ENCODE measurements at regions not wholly inside any gene's neighbourhood (a gene's known extent, or its start where the extent isn't known, plus 50 kb on each side); places are given as distances from the start of the nearest gene placed in this dataset.

DNA sequence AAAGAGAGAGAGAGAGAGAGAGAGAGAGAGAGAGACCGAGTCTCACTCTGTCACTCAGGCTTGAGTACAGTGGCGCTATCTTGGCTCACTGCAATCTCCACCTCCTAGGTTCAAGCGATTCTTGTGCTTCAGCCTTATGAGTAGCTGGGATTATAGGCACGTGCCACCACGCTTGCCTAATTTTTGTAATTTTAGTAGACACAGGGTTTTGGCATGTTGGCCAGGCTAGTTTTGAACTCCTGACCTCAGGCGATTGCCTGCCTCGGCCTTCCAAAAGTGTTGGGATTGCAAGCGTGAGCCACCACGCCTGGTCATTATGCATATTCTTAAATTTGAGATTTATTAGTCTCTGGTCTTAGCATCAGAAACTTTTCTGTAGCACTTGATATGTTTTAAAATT, 317.9 kb upstream of the ATP2B1 start:
- DNase-seq (ENCODE audit: low read depth, low spot score) = no peak
- no peak overlapping the region for H3K4me2 ChIP-seq (ENCODE audit: insufficient read depth, low read length)
- H3K9me3 ChIP-seq (replicated peaks; ENCODE audit: control insufficient read depth, insufficient read depth, low read length) = no peaks in the 10 kb centered on the region
- no peaks in the 10 kb centered on the region for H3K36me3 ChIP-seq (ENCODE audit: control insufficient read depth in 2 of 2, extremely low read depth in 1 of 2, insufficient read depth in 2 of 2, low read length in 2 of 2)
- H3K9ac ChIP-seq (replicated peaks; ENCODE audit: extremely low read depth, insufficient read depth, low read length) = no peak overlapping the region
- H3K27ac ChIP-seq (ENCODE audit: insufficient read depth, low read depth, low read length) = no peak overlapping the region
- intact Hi-C loops (cut with micrococcal nuclease) = no loop called here
- FAIRE-seq = no peak
- no TSS peak for BruUV-seq (replicated peaks)
- no peak overlapping the region for H3K4me3 ChIP-seq (replicated peaks in 1 of 3; ENCODE audit: insufficient read depth in 1 of 3, low read depth in 1 of 3, low read length in 3 of 3)
- ChIA-PET CTCF (no interaction called here), POLR2A (no interaction called here)
- H4K20me1 ChIP-seq (replicated peaks; ENCODE audit: control insufficient read depth, extremely low read depth, insufficient read depth, low read length) = no peaks in the 10 kb centered on the region
- H3K4me1 ChIP-seq (ENCODE audit: control insufficient read depth, extremely low read depth, insufficient read depth, low read length) = peaks cover 11% of the 10 kb centered on the region
- no peak overlapping the region for H2AFZ ChIP-seq (ENCODE audit: low read depth, low read length)
- no peaks in the 10 kb centered on the region for H3K27me3 ChIP-seq (ENCODE audit: control insufficient read depth in 2 of 2, insufficient read depth in 2 of 2, low read length in 2 of 2)
- dilution Hi-C loops (cut with MboI; ENCODE audit: extremely low pct_ligation_motif_present, low sequenced_read_pairs) = no loop called here
- no peaks in the 10 kb centered on the region for H3K79me2 ChIP-seq (ENCODE audit: control insufficient read depth, insufficient read depth, low read length)
- H3K9me1 ChIP-seq (replicated peaks; ENCODE audit: control insufficient read depth, extremely low read depth, insufficient read depth, low read length) = no peaks in the 10 kb centered on the region
- TF ChIP-seq, protein P1, sequence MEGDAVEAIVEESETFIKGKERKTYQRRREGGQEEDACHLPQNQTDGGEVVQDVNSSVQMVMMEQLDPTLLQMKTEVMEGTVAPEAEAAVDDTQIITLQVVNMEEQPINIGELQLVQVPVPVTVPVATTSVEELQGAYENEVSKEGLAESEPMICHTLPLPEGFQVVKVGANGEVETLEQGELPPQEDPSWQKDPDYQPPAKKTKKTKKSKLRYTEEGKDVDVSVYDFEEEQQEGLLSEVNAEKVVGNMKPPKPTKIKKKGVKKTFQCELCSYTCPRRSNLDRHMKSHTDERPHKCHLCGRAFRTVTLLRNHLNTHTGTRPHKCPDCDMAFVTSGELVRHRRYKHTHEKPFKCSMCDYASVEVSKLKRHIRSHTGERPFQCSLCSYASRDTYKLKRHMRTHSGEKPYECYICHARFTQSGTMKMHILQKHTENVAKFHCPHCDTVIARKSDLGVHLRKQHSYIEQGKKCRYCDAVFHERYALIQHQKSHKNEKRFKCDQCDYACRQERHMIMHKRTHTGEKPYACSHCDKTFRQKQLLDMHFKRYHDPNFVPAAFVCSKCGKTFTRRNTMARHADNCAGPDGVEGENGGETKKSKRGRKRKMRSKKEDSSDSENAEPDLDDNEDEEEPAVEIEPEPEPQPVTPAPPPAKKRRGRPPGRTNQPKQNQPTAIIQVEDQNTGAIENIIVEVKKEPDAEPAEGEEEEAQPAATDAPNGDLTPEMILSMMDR (IDR thresholded peaks at IDR 0.05; ENCODE audit: extremely low read depth in 1 of 2, insufficient read depth in 1 of 2, low read depth in 1 of 2, low read length in 2 of 2) = no peak
- no peak for TF ChIP-seq JUN (IDR thresholded peaks at IDR 0.05; ENCODE audit: borderline replicate concordance, insufficient read depth, insufficient read length, low read depth)
- TF ChIP-seq FOS (IDR thresholded peaks at IDR 0.05; ENCODE audit: borderline replicate concordance, insufficient read depth, low read length) = no peak
- no peak for TF ChIP-seq MYC (IDR thresholded peaks at IDR 0.05; ENCODE audit: low read depth, low read length)
- TF ChIP-seq POLR2A (IDR thresholded peaks at IDR 0.05; ENCODE audit: low read depth, low read length) = no peak
- no peak for TF ChIP-seq GATA2 (IDR thresholded peaks at IDR 0.05; ENCODE audit: insufficient read depth, insufficient read length, low read depth, low read length)
- no peak for TF ChIP-seq EZH2 (IDR thresholded peaks at IDR 0.05; ENCODE audit: borderline replicate concordance, low read depth, low read length, severe bottlenecking)
- TF ChIP-seq, protein P2, sequence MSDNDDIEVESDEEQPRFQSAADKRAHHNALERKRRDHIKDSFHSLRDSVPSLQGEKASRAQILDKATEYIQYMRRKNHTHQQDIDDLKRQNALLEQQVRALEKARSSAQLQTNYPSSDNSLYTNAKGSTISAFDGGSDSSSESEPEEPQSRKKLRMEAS (IDR thresholded peaks at IDR 0.05; ENCODE audit: insufficient read depth, insufficient read length) = no peak
- no peak for TF ChIP-seq POLR2AphosphoS5 (IDR thresholded peaks at IDR 0.05; ENCODE audit: insufficient read depth, low read depth, low read length)
